AG09319 (cell line): ENCODE measurements at regions not wholly inside any gene's neighbourhood (a gene's known extent, or its start where the extent isn't known, plus 50 kb on each side); places are given as distances from the start of the nearest gene placed in this dataset.
"Not testable (repeated sequence)": the region's sequence is repeated elsewhere in the genome, so short reads cannot be mapped to it uniquely, and the experiment has no call there.

ENCODE experiments used
- DNase-seq: peaks from one replicate; pipeline ENCODE4 v3.0.0-alpha.2; 2010; ENCODE audit warnings: low read depth; ENCODE audit errors: extremely low read depth
- TF ChIP-seq, protein P1 (sequence below): IDR thresholded peaks from 2 replicates; pipeline ENCODE4 v1.5.1; 2011; ENCODE audit warnings: low read depth, mild to moderate bottlenecking, inconsistent platforms, low read length, moderate library complexity

DNA sequence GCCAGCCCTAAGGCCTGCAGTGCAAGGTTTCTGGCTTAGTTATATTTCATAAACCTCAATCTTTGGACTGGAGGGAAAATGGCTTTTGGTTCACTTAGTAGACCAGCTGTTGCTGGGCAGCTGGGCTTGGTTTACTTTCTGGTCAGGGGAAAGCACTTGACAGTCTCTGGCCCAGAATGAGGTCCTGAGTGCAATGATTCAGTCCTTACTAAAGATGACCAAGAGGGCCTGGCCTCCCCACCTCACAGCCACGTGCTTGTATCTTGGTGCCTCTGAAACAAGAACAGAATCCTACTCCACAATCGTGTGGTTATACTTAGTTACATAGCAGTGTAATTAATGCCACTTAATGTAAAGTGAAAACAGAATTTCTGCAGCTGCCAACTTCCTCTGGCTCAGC lies 325.5 kb upstream of the MEIS1 start:
- TF ChIP-seq, protein P1, sequence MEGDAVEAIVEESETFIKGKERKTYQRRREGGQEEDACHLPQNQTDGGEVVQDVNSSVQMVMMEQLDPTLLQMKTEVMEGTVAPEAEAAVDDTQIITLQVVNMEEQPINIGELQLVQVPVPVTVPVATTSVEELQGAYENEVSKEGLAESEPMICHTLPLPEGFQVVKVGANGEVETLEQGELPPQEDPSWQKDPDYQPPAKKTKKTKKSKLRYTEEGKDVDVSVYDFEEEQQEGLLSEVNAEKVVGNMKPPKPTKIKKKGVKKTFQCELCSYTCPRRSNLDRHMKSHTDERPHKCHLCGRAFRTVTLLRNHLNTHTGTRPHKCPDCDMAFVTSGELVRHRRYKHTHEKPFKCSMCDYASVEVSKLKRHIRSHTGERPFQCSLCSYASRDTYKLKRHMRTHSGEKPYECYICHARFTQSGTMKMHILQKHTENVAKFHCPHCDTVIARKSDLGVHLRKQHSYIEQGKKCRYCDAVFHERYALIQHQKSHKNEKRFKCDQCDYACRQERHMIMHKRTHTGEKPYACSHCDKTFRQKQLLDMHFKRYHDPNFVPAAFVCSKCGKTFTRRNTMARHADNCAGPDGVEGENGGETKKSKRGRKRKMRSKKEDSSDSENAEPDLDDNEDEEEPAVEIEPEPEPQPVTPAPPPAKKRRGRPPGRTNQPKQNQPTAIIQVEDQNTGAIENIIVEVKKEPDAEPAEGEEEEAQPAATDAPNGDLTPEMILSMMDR, result no peak
- no peak for DNase-seq

DNA sequence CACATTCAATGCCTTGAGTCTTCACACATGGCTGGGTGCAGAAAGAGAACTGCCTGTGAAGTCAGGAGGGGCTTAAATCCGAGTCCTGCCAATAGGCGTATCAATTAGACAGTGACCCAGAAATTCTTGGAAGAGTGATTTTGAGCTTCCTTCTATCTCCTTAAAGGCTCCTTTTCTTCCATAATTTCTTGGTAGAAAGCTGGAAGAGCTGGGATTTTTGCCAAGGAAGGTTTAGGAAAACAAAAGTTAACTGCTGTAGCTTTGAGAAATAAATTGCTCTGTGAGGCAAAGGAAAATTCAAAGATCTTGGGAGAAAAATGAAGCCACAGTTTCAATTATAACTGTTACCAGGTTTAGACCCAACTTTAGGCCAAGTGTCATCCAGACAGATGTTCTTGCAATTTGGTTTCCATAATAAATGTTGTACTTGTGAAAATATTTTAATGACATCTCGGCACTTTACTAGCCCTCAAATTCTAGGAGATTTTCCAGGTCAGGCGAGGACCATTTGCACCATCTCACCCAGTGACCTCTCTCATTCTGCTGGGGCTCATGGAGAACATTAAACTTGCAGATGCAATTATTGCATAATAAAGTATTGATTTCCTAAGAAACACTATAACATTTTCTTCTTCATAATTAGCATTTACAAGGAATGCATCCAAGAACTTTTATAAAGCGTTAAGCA lies 329.7 kb upstream of the MEIS1 start:
- DNase-seq, result no peak
- TF ChIP-seq, protein P1, result no peak

- TF ChIP-seq, protein P1, result no peak
- no peak for DNase-seq
Observed at GRCh38 chr2:66103581-66103980, 331.3 kb upstream of the MEIS1 start.

GRCh38 chr2:66101206-66101605 lies 333.7 kb upstream of the MEIS1 start:
- TF ChIP-seq, protein P1, result no peak
- DNase-seq, result no peak

DNA sequence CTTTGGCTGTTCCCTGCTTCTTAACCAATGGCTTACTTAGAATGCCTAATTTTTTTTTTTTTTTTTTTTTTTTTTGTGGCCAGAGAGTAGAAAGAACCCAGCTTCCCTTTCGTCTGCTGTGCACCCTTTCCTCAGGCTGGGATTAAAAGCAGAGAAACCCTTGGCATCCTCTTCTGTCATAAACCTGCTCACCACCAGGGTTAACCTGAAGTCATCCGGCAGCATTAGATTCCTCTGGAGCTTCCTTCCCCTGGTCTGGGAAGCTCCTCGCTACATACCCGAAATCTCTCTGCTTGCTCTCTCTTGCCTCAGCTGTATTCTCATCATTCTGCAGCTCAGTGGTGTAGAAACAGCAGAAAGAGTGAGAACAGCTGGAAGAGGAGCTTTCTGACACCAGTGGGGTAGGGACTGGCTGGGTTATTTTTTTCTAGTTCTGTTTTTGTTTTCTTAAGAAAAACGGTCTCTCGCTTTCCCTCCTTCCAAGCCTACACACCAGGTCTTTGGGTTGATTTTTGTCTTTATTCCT lies 339.0 kb upstream of the MEIS1 start:
- DNase-seq, result no peak
- TF ChIP-seq, protein P1, result no peak

- DNase-seq, result not testable (repeated sequence)
Observed at GRCh38 chr2:66094689-66095088, 340.2 kb upstream of the MEIS1 start.

DNA sequence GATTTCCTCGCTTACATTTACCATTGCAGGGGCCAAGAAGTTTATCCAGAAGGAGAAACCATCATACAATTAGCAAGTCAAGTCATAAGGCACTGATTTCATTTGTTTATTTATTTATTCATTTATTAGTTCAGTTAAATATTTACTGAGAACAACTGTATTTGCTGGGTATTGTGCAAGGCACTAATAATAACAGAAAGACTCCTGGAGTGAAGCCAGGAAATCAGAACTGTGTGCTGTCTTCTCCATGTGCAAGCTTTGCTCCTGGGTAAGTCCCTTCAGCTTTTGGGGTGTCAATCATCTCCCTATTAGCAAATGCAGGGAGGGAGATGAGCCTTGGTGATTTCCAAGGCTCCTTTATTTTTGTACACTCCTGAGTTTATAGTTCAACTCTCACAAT lies 341.6 kb upstream of the MEIS1 start:
- no peak for DNase-seq
- TF ChIP-seq, protein P1, result no peak
